ENCODE measurements at regions not wholly inside any gene's neighbourhood (a gene's known extent, or its start where the extent isn't known, plus 50 kb on each side); places are given as distances from the start of the nearest gene placed in this dataset.
"Not testable (repeated sequence)": the region's sequence is repeated elsewhere in the genome, so short reads cannot be mapped to it uniquely, and the experiment has no call there.

DNA sequence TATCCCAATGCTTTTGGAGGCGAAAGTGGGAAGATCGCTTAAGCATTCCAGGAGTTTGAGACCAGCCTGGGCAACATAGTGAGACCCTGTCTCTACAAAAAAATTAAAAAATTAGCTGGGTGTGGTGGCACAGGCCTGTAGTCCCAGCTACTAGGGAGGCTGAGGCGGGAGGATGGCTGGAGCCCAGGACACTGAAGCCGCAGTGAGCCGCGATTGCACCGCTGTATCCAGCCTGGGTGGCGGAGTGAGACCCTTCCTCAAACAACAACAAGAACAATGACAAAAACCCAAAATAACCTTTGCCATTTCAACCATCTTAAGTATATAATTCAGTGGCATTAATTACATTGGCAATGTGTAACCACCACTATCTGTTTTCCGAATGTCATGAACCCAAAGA is 108.9 kb upstream of the COL5A1 start:
- TF ChIP-seq, protein P1, sequence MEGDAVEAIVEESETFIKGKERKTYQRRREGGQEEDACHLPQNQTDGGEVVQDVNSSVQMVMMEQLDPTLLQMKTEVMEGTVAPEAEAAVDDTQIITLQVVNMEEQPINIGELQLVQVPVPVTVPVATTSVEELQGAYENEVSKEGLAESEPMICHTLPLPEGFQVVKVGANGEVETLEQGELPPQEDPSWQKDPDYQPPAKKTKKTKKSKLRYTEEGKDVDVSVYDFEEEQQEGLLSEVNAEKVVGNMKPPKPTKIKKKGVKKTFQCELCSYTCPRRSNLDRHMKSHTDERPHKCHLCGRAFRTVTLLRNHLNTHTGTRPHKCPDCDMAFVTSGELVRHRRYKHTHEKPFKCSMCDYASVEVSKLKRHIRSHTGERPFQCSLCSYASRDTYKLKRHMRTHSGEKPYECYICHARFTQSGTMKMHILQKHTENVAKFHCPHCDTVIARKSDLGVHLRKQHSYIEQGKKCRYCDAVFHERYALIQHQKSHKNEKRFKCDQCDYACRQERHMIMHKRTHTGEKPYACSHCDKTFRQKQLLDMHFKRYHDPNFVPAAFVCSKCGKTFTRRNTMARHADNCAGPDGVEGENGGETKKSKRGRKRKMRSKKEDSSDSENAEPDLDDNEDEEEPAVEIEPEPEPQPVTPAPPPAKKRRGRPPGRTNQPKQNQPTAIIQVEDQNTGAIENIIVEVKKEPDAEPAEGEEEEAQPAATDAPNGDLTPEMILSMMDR (IDR thresholded peaks at IDR 0.05), result not testable (repeated sequence)
- not testable (repeated sequence) for TF ChIP-seq EZH2phosphoT487, EZH2 (IDR thresholded peaks at IDR 0.05)
